ENCODE measurements at regions not wholly inside any gene's neighbourhood (a gene's known extent, or its start where the extent isn't known, plus 50 kb on each side); places are given as distances from the start of the nearest gene placed in this dataset.
"Not testable (repeated sequence)": the region's sequence is repeated elsewhere in the genome, so short reads cannot be mapped to it uniquely, and the experiment has no call there.

GRCh38 chr6:119490050-119490449 lies 140.5 kb upstream of the MAN1A1 start:
- H3K4me3 ChIP-seq (ENCODE audit: low read length); H3K9me3 ChIP-seq (ENCODE audit: insufficient read depth, low read depth, low read length); H3K36me3 ChIP-seq (ENCODE audit: insufficient read depth, low read length); H3K27ac ChIP-seq (ENCODE audit: low read depth, low read length); H3K4me1 ChIP-seq (ENCODE audit: insufficient read depth, low read length); H3K27me3 ChIP-seq (ENCODE audit: insufficient read depth, low read length); H3K9ac ChIP-seq (ENCODE audit: low read depth, low read length): not testable (repeated sequence)
- WGBS: no CpG with 5 or more reads among the region's 1 CpG

GRCh38 chr6:119484598-119484997 lies 135.0 kb upstream of the MAN1A1 start:
- H3K27me3 ChIP-seq (ENCODE audit: insufficient read depth, low read length): no peaks in the 10 kb centered on the region
- no peak overlapping the region for H3K4me3 ChIP-seq (ENCODE audit: low read length)
- no peaks in the 10 kb centered on the region for H3K36me3 ChIP-seq (ENCODE audit: insufficient read depth, low read length)
- WGBS: 91% methylated on average over 5 of the region's 5 CpGs
- no peak overlapping the region for H3K27ac ChIP-seq (ENCODE audit: low read depth, low read length)
- no peaks in the 10 kb centered on the region for H3K9me3 ChIP-seq (ENCODE audit: insufficient read depth, low read depth, low read length)
- no peak overlapping the region for H3K9ac ChIP-seq (ENCODE audit: low read depth, low read length)
- no peaks in the 10 kb centered on the region for H3K4me1 ChIP-seq (ENCODE audit: insufficient read depth, low read length)

DNA sequence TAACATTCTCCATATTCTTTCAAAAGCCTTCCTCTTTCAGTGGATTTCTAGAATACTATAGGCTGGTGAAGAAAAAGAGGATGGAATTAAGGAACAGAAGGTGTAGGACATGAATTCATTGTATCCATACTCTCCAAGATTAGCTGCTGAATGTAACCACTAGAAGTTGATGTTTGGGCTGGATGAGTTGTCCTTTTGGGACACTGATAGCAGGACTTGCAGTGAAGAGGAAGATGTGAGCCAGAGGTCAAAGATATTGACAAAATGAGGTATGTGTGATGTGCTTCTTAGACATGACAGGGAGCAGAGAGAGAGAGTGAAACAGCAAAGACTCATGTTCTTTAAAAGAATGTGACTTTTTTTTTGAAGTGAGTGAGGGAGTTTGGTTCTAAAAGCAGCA lies 134.3 kb upstream of the MAN1A1 start:
- H3K9me3 ChIP-seq (ENCODE audit: insufficient read depth, low read depth, low read length): no peaks in the 10 kb centered on the region
- no peak overlapping the region for H3K4me3 ChIP-seq (ENCODE audit: low read length)

DNA sequence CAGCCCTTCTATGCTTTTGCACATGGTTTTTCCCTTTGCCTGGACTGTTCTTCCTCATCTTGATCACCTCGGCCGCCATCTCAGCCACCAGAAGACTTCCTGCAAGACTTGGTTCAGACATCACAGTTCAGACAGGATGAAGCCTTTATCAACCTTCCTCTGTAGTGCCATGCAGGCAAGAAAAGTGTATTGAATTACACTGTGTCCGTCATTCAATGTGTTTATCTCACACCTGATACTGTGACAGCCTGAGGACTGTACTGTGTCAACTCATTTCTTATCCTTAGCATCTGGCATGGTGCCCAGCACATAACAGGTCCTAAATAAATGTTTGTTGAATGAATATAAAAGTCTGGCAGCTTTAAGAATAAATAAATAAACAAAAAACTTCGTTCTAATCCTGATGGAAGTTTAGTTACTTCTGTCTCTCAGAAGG lies 133.3 kb upstream of the MAN1A1 start:
- Histone ChIP-seq H3K9me3 (ENCODE audit: insufficient read depth, low read depth, low read length) (no peaks in the 10 kb centered on the region), H3K9ac (ENCODE audit: low read depth, low read length) (no peak overlapping the region), H3K36me3 (ENCODE audit: insufficient read depth, low read length) (no peaks in the 10 kb centered on the region), H3K4me1 (ENCODE audit: insufficient read depth, low read length) (no peaks in the 10 kb centered on the region), H3K27me3 (ENCODE audit: insufficient read depth, low read length) (no peaks in the 10 kb centered on the region), H3K4me3 (ENCODE audit: low read length) (no peak overlapping the region), H3K27ac (ENCODE audit: low read depth, low read length) (no peak overlapping the region)
- 94% methylated on average over 3 of the region's 4 CpGs for WGBS

More for the DNA sequence above, 134.3 kb upstream of the MAN1A1 start:
- H3K36me3 ChIP-seq (ENCODE audit: insufficient read depth, low read length): no peaks in the 10 kb centered on the region
- H3K9ac ChIP-seq (ENCODE audit: low read depth, low read length): no peak overlapping the region
- H3K27ac ChIP-seq (ENCODE audit: low read depth, low read length): no peak overlapping the region
- H3K4me1 ChIP-seq (ENCODE audit: insufficient read depth, low read length): no peaks in the 10 kb centered on the region
- H3K27me3 ChIP-seq (ENCODE audit: insufficient read depth, low read length): no peaks in the 10 kb centered on the region

GRCh38 chr6:119481976-119482375 lies 132.4 kb upstream of the MAN1A1 start:
- no peak overlapping the region for H3K4me3 ChIP-seq (ENCODE audit: low read length)
- no peaks in the 10 kb centered on the region for H3K9me3 ChIP-seq (ENCODE audit: insufficient read depth, low read depth, low read length)
- H3K27ac ChIP-seq (ENCODE audit: low read depth, low read length): no peak overlapping the region
- no peaks in the 10 kb centered on the region for H3K36me3 ChIP-seq (ENCODE audit: insufficient read depth, low read length)
- 94% methylated on average over 1 of the region's 1 CpG for WGBS
- H3K27me3 ChIP-seq (ENCODE audit: insufficient read depth, low read length): no peaks in the 10 kb centered on the region
- H3K4me1 ChIP-seq (ENCODE audit: insufficient read depth, low read length): no peaks in the 10 kb centered on the region
- H3K9ac ChIP-seq (ENCODE audit: low read depth, low read length): no peak overlapping the region

GRCh38 chr6:119480961-119481497 lies 131.5 kb upstream of the MAN1A1 start:
- Histone ChIP-seq H3K27me3 (ENCODE audit: insufficient read depth, low read length) (no peaks in the 10 kb centered on the region), H3K27ac (ENCODE audit: low read depth, low read length) (no peak overlapping the region), H3K4me3 (ENCODE audit: low read length) (no peak overlapping the region), H3K36me3 (ENCODE audit: insufficient read depth, low read length) (no peaks in the 10 kb centered on the region), H3K4me1 (ENCODE audit: insufficient read depth, low read length) (no peaks in the 10 kb centered on the region), H3K9me3 (ENCODE audit: insufficient read depth, low read depth, low read length) (no peaks in the 10 kb centered on the region), H3K9ac (ENCODE audit: low read depth, low read length) (no peak overlapping the region)
- WGBS: 100% methylated on average over 1 of the region's 1 CpG

DNA sequence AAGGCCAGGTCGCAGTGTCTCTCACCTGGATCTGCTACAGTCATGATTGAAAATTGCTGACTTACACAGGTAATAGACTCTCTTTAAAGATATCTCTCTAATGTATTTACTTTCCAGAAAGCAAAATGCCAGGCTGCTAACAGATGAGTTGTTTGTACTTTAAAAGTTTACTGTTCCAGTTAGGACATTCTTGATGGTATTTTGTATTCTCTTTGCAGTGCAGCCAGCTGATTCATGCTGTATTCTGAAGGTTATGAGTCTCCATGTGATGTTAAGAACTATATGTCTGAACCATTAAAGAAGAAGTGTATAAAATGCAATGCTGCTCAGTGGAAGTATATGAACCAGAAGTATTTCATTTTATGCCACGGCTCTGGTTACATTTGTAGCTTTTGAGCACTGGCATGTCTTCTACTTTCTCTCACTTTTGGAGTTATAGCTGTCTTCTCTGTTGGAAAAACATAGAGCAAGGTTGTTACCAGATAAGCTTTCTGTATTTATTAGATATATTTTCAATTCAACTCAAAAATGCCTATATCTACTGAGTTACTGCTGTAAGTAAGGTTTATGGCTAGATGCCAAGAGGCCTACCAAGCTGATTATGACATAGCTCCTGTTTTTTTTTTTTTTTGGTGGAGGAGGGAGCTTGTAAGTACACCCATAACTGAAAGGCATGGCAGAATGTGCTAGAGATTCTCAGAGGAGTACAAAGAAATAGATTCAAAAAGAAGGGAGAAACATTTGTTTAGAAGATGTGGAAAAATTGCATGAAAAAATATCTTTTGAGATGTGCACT lies 130.5 kb upstream of the MAN1A1 start:
- Histone ChIP-seq H3K36me3 (ENCODE audit: insufficient read depth, low read length) (no peaks in the 10 kb centered on the region), H3K27ac (ENCODE audit: low read depth, low read length) (no peak overlapping the region), H3K9me3 (ENCODE audit: insufficient read depth, low read depth, low read length) (no peaks in the 10 kb centered on the region), H3K4me3 (ENCODE audit: low read length) (no peak overlapping the region), H3K27me3 (ENCODE audit: insufficient read depth, low read length) (no peaks in the 10 kb centered on the region), H3K4me1 (ENCODE audit: insufficient read depth, low read length) (no peaks in the 10 kb centered on the region), H3K9ac (ENCODE audit: low read depth, low read length) (no peak overlapping the region)
- 95% methylated on average over 2 of the region's 2 CpGs for WGBS

GRCh38 chr6:119476554-119476953 lies 127.0 kb upstream of the MAN1A1 start:
- WGBS: 80% methylated on average over 4 of the region's 4 CpGs
- Histone ChIP-seq H3K27ac (ENCODE audit: low read depth, low read length) (no peak overlapping the region), H3K9ac (ENCODE audit: low read depth, low read length) (no peak overlapping the region), H3K36me3 (ENCODE audit: insufficient read depth, low read length) (no peaks in the 10 kb centered on the region), H3K27me3 (ENCODE audit: insufficient read depth, low read length) (no peaks in the 10 kb centered on the region), H3K4me1 (ENCODE audit: insufficient read depth, low read length) (no peaks in the 10 kb centered on the region), H3K9me3 (ENCODE audit: insufficient read depth, low read depth, low read length) (no peaks in the 10 kb centered on the region), H3K4me3 (ENCODE audit: low read length) (no peak overlapping the region)

- Histone ChIP-seq H3K27me3 (ENCODE audit: insufficient read depth, low read length) (no peaks in the 10 kb centered on the region), H3K4me3 (ENCODE audit: low read length) (no peak overlapping the region), H3K36me3 (ENCODE audit: insufficient read depth, low read length) (no peaks in the 10 kb centered on the region), H3K4me1 (ENCODE audit: insufficient read depth, low read length) (no peaks in the 10 kb centered on the region), H3K9me3 (ENCODE audit: insufficient read depth, low read depth, low read length) (no peaks in the 10 kb centered on the region), H3K9ac (ENCODE audit: low read depth, low read length) (no peak overlapping the region), H3K27ac (ENCODE audit: low read depth, low read length) (no peak overlapping the region)
- 82% methylated on average over 2 of the region's 2 CpGs for WGBS
Observed at GRCh38 chr6:119476024-119476423, 126.5 kb upstream of the MAN1A1 start.

GRCh38 chr6:119470893-119471542 lies 121.5 kb upstream of the MAN1A1 start:
- WGBS: 100% methylated on average over 1 of the region's 3 CpGs
- H3K27me3 ChIP-seq (ENCODE audit: insufficient read depth, low read length): no peaks in the 10 kb centered on the region
- no peak overlapping the region for H3K27ac ChIP-seq (ENCODE audit: low read depth, low read length)
- no peaks in the 10 kb centered on the region; the same call in 1 of the 2 replicates for H3K4me1 ChIP-seq (ENCODE audit: insufficient read depth, low read length)
- H3K9ac ChIP-seq (ENCODE audit: low read depth, low read length): no peak overlapping the region
- no peaks in the 10 kb centered on the region for H3K9me3 ChIP-seq (ENCODE audit: insufficient read depth, low read depth, low read length)
- H3K36me3 ChIP-seq (ENCODE audit: insufficient read depth, low read length): no peaks in the 10 kb centered on the region
- H3K4me3 ChIP-seq (ENCODE audit: low read length): no peak overlapping the region

DNA sequence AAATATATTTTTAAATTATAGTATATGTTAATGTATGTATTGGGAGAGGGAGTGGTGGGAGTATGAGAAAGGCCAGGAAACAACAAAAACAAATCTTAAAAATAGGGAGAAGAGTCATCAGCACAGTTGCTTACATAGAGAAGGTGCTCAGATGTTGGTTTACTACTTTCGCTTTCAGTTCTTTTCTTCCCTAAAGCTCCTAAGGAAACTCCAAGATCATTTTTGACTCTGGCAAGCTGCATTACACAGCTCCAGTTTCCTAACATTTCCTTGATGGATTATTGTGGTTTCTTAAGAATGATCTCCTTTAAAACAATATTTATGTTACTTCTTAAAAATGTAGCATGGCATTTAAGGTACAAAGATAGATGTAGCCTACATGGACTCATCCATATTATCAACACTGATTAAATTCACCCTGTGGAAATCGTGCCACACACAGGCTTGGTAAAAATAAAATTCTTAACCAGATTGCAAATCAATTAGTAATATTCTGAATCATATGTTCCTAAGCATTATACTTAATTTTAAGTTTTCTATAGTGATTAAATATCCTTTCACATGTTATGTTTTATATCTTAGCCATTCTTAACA lies 118.0 kb upstream of the MAN1A1 start:
- Histone ChIP-seq H3K4me1 (ENCODE audit: insufficient read depth, low read length) (no peaks in the 10 kb centered on the region; the same call in 1 of the 2 replicates), H3K4me3 (ENCODE audit: low read length) (no peak overlapping the region), H3K9me3 (ENCODE audit: insufficient read depth, low read depth, low read length) (no peaks in the 10 kb centered on the region), H3K36me3 (ENCODE audit: insufficient read depth, low read length) (no peaks in the 10 kb centered on the region), H3K9ac (ENCODE audit: low read depth, low read length) (no peak overlapping the region), H3K27ac (ENCODE audit: low read depth, low read length) (no peak overlapping the region), H3K27me3 (ENCODE audit: insufficient read depth, low read length) (no peaks in the 10 kb centered on the region)
- WGBS: 94% methylated on average over 2 of the region's 2 CpGs
